GM12873 (cell line): ENCODE measurements at regions not wholly inside any gene's neighbourhood (a gene's known extent, or its start where the extent isn't known, plus 50 kb on each side); places are given as distances from the start of the nearest gene placed in this dataset.

Experiments used
- TF ChIP-seq, protein P1 (sequence below): IDR thresholded peaks from 2 replicates; pipeline ENCODE4 v1.5.1; 2012; ENCODE audit warnings: low read depth, mild to moderate bottlenecking, moderate library complexity, low read length, control low read depth; ENCODE audit not compliant: insufficient read depth; ENCODE audit errors: missing control alignments

DNA sequence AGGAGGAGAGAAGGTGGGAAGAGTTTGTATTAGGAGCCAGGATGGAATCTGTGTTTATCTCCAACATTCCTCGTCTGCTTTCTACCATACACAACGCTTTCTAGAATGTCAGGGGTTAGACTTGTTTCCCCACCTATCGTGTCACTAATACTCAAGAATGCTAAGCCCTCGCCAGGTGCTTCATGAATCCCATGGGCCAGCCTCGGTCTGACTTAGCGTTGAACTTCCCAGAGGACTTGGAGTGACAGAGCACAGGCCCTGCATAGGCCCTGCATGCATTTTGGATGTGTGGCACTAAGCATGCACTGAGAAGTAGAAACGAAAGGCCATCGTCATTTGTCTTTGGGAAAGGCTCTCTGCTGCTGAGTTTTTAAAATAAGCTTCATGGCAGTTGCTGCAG, 328.7 kb downstream of the NSG2 start:
- TF ChIP-seq, protein P1, sequence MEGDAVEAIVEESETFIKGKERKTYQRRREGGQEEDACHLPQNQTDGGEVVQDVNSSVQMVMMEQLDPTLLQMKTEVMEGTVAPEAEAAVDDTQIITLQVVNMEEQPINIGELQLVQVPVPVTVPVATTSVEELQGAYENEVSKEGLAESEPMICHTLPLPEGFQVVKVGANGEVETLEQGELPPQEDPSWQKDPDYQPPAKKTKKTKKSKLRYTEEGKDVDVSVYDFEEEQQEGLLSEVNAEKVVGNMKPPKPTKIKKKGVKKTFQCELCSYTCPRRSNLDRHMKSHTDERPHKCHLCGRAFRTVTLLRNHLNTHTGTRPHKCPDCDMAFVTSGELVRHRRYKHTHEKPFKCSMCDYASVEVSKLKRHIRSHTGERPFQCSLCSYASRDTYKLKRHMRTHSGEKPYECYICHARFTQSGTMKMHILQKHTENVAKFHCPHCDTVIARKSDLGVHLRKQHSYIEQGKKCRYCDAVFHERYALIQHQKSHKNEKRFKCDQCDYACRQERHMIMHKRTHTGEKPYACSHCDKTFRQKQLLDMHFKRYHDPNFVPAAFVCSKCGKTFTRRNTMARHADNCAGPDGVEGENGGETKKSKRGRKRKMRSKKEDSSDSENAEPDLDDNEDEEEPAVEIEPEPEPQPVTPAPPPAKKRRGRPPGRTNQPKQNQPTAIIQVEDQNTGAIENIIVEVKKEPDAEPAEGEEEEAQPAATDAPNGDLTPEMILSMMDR, result no peak

DNA sequence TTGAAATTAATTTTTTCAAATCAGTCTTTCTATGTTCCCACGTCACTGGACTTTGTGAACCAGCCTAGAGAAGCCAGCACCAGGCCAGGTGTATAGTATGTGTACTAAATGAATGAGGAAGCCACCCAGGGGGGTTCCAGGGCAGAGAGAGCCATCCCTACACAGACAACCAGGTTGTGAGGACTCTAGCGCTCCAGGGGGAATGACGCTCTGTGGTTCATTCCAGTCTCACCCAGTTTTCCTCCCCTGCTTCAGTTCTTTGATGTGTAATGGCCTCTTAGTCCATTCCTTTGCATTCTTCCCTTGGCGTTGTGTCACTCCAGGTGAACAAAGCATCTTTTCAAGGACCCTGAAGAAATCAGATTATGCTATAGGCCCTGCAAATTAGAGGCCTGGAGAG, 330.6 kb downstream of the NSG2 start:
- TF ChIP-seq, protein P1, result no peak

DNA sequence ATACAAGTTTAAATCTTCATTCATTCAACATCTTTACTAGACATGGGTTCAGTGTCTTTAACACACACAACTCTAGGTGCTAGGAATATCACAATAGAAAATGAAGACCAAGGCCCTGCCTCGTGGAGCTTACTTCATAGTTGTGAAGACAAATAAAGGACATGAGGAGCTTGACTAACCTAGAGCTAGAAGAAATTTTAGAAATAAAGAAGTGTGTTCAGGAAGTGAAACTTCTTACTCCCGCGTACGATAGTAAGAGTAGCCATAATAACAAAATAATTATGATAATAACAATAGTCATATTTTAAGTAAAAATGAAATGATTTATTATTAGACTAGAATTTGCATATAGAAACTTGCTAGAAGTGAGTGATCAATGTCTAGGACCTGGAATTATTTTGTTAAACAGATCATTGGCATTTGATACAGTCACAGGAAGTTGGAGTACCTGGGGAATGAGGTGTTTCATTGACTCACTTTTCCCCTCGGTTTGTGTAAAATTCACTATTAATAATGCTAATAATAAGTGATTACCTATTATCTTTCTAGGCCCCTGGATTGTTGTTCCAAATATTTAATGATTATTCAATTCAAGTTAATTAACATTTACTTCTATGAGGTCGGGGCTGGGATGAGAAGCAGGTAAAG, 331.3 kb downstream of the NSG2 start:
- TF ChIP-seq, protein P1, result no peak

DNA sequence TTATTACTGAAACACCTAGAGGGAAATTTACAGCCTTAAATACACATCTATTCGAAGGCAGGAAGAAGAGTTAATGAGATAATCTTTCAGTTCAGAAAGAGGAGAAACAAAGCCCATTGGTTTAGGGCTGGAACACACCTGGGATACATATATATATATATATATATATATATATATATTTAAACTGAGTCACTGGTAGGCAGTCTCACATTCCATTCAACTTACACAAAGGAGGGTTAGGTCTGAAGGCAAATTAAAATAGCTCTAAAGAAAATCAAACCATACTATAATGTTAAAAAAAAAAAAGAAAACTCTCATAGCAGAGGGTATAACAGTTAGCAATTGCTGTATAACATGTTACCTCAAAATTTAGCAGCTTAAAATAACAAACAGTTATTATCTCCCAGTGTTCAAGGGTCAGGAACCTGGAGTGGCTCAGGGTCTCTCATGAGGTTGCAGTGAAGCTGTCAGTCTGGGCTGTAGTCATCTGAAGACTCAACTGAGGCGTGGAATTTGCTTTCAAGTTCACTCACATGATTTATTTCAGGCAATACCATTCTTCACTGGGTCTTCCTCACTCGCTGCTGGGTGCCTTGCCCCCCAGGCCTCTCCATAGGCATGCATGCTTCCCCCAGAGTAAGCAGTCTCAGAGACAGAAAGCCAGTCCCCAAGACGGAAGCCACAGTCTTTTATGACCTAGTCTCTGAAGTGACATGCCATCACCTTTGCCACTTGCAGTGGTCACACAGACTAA, 332.8 kb downstream of the NSG2 start:
- TF ChIP-seq, protein P1, result no peak

DNA sequence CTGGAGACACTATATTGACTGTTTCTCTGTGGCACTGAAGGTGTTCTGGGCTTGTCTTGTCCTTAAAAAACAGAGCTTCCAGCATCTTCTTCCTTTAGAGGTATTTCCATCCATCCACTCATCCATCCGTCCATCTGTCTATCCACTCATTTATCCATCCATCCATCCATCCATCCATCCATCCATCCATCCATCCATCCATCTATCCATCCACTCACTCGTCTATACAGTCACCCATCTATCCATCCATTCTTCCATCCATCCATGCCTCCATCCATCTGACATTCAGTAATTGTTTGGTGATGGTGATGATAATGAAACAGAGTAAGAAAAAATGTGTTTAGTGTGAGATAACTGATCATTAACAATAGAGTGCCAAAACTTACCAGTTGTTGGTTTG, 334.8 kb downstream of the NSG2 start:
- TF ChIP-seq, protein P1, result no peak

DNA sequence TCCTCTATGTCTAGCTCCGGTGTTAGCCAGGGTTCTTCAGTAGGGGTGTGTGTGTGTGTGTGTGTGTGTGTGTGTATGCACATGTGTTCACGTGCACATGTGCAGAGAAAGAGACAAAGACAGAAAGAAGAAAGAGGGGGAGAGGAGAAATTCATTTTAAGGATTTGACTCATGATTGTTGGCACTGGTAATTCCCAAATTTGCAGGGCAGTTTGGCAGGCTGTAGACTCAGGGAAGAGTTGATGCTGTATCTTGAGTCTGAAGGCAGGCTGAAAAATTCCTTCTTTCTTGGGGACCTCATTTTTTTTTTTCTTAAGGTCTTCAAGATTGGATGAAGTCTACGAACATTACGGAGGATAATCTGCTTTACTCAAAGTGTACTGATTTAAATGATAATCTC, 335.7 kb downstream of the NSG2 start:
- TF ChIP-seq, protein P1, result no peak

DNA sequence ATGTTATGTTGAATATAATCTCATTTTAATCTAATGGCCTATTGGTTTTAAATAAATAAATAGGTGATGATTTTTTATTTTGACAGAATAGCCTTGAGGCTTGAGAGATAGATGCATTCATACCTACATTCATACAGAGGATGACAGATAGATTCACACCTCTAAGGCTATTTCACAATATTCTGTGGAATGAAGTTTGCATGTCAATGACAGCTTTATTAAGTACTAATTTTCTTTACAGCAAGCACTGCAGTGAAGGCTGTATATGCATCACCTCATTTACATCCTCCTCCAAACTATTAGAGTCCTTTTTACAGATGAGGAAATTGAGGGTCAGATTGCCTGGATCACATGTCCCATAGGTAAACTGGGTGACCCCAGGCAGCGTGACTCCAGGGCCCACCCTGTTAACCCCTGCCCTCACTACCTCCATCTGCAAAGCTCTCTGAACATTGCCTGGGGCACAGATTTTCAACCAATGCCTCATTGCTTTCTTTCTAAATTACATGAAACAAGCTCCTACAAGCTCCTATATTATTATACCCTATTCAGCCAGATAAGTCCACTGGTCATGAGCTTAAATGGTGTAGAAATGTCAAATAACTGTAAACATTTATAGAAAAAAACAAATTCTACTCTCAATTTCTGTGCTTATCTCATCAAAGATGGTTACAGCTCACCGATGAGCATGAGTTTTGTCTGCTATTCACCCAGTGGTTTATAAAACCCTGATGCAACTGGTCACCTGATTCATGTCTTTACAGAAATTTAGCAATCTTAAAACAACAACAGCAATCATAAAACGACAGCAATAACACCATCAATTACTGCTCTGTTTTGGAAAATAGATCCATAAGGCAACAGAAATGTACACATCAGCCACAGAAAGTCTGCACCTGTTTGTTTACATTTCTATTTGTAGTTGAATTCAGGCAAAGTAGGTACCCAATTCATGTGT, 338.0 kb downstream of the NSG2 start:
- TF ChIP-seq, protein P1, result no peak
